ENCODE measurements at regions not wholly inside any gene's neighbourhood (a gene's known extent, or its start where the extent isn't known, plus 50 kb on each side); places are given as distances from the start of the nearest gene placed in this dataset.
"Not testable (repeated sequence)": the region's sequence is repeated elsewhere in the genome, so short reads cannot be mapped to it uniquely, and the experiment has no call there.

DNA sequence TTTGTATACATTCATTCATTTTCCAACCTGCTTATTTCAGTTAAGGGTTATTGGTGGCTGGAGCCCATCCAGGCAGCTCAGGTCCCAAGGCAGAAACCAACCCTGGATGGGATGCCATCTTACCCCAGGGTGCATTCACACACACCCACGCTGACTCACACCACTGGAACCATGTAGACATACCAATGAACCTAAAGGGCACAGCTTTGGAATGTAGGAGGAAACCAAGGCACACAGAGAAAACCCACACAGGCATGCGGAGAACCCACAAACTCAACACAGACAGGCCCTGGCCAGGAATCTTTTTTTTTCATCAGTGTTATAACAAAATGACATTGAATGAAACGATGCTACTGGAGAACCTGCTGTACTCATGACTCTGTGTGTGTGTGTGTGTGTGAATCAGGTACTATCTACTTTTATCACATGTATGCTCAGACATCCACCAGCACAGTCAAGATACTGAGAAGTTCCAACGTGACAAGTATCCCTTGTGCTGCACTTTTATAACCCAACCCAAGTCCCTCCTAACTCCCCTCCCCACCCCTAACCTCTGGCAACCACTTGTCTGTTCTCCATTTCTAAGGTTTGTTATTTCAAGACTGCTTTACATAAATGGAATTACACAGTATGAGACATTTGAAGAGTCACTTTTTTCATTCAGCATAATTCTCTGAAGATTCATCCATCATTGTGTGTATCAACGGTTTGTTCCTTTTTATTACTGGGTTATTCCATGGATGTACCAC, 286.8 kb upstream of the PLD5 start:
- no peak for DNase-seq

DNA sequence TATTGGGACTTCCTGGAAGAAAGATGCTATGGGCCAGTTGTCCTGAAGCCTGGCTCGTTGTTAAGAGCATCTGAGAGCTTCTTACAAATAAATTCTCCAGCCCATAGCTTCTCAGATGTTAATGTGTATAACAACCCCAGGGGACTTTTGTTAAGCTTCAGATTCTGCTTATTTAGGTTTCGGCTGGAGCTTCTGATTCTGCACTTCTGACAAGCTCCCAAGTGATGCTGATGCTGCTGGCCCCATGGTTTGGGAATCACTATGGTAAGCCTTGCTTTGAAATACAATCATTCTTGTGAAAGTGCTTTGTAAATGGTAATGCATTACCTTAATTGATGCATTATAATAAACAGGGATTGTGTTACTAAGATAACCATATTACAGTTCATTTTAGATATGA, 281.8 kb upstream of the PLD5 start:
- no peak for DNase-seq

- DNase-seq, result not testable (repeated sequence)
These were observed 280.9 kb upstream of the PLD5 start for GRCh38 chr1:242805360-242805759.

- DNase-seq, result no peak
These were observed 278.5 kb upstream of the PLD5 start for GRCh38 chr1:242802973-242803372.

DNA sequence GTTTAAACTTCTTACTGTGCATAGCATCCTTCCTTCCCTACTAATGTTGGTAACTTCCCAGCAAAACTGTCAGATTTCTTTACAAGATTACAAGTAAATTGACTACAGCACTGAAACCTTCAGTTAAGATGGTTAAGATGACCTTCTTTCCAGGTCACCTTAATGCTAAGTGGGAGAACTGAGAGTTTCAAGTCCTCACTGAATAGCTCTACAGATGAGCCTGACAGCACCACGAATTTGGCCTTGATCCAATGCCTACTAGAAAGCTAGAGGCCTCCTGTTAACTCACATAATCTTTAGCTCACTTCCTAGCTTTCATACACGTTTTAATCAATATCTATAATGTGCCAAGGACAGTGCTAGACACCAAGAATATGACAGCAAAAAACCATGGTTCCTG, 276.0 kb upstream of the PLD5 start:
- DNase-seq, result no peak

DNA sequence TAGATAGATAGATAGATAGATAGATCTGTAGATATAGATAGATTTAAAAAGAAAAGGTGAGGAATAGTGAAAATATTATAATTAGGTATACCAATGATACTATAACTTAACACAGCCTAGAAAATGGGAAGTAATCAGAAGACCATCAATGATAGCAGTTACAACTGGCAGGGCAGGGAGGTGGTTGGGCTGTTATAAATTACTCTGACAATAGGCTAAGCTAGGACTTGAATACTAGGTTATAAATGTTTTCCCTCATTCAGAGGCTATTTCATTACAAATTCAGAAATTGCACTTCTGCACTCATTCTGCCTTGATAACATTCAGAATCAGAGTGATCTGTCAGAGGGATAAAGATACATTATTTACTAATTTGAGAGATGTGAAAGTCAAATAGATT, 273.4 kb upstream of the PLD5 start:
- DNase-seq, result no peak

GRCh38 chr1:242788771-242789170, 264.3 kb upstream of the PLD5 start:
- no peak for DNase-seq

- no peak for DNase-seq
These were observed 263.5 kb upstream of the PLD5 start for GRCh38 chr1:242787968-242788367.

DNA sequence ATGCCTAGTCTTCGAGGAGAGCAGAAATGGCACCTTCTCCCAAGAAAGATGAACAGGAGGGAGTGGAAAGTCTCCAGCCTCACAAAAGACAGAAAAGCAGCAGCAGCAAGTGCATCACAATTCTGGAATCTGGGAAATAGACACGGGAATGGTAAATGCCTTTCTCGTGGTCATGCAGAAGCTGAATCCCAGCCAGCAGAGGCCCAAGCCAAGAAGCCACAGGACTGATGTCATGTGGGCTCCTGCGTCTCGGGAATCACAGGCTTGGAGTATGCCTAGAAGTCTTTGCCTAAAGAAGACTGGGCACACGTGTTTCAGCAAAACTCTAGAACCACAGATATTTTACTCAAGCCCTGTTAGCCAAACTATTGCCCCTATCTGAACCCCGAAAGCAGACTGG, 260.3 kb upstream of the PLD5 start:
- DNase-seq, result no peak

GRCh38 chr1:242784084-242784483, 259.6 kb upstream of the PLD5 start:
- no peak for DNase-seq

- no peak for DNase-seq
These were observed 249.8 kb upstream of the PLD5 start for GRCh38 chr1:242774256-242774655.

DNA sequence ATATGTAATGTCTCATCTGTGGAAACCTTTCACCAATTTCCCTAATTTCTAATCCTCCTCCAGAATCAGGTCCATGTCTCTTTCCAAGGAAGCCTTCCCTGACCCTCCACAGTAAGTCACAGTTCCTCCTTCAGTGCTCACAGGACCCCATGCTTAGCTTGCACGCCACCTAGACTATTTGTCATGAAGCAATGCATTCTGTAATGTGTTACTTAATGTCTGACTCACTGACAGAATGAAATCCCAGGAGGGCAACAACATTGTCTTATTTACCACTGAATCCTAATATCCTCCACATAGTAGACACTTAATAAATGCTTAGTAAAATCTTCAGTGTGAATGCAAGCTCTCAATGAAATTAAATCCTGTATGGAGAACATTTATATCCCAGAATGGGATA, 245.9 kb upstream of the PLD5 start:
- DNase-seq, result no peak

GRCh38 chr1:242764161-242764560, 239.7 kb upstream of the PLD5 start:
- DNase-seq, result no peak

DNA sequence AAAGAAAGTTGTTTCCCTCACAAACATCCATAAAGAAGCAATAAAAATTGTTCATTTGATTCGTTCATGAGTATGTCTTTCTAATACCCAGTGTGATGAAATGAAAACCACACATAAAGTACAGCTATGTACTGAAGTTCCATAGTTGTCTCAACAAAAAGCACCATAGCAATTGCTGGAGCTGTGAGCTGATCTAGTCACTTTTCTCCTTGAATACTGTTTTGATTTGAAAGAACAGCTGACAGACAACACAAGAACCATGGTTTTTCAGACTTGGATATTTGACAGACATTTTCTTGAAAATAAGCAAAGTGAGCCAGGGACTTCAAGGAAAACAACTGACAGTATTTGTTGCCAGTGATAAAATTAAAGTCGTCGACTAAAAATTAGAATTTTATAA, 237.1 kb upstream of the PLD5 start:
- DNase-seq, result no peak

- no peak for DNase-seq
These were observed 230.4 kb upstream of the PLD5 start for GRCh38 chr1:242754926-242755325.

DNA sequence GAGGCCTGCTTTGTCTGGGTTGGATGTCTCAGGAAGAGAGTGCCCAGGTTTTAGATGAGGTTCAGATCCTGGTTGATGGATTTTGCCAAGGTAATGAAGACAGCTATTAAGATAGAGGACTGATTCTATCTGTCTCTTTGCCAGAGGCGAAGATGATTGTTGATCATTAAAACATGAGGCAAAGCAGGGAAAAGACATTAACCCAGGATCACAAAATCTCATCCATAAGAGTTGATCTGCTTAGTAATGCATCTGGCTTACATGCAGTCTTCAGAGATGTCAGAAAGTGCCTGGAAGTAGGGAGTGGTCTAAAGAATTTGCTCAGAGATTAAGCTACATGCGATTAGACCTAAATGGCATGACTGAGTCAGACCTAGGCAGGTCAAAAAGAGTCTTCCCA, 229.6 kb upstream of the PLD5 start:
- DNase-seq, result no peak

DNA sequence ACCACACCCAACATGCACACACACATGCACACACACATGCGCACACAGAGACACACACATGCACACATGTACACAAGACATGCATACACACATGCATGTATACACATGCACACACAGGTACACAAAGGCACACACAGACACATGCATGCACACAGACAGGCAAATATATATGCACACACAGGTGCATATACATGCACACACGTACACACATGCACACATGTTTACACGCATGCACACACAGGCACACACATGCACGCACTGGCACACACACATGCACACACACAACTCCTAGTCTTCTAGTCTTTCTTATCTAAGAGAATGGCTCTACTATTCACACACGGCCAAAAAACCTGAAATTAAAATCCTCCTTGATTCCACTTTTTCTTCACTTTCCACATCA, 222.7 kb upstream of the PLD5 start:
- no peak for DNase-seq

DNA sequence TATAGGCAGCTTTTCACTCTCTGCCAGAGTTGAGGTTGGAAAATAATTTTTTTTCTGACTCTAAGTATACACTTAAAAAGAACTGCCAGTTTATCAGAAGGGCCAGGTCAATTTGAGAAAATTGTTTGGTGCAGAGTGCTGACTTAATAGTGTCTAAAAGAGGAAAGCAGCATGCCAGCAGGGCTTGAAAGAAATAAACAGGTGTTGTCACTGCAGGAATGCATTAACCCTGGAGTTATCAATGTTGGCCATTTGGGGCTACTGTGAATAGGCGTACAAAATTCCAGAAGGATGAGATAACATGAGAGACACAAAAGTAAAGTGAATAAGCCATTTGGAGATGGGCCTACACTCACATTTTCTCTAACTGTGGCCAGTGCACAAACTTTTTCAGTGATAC, 220.6 kb upstream of the PLD5 start:
- DNase-seq, result no peak

- DNase-seq, result no peak
These were observed 219.7 kb upstream of the PLD5 start for GRCh38 chr1:242743983-242744780.

DNA sequence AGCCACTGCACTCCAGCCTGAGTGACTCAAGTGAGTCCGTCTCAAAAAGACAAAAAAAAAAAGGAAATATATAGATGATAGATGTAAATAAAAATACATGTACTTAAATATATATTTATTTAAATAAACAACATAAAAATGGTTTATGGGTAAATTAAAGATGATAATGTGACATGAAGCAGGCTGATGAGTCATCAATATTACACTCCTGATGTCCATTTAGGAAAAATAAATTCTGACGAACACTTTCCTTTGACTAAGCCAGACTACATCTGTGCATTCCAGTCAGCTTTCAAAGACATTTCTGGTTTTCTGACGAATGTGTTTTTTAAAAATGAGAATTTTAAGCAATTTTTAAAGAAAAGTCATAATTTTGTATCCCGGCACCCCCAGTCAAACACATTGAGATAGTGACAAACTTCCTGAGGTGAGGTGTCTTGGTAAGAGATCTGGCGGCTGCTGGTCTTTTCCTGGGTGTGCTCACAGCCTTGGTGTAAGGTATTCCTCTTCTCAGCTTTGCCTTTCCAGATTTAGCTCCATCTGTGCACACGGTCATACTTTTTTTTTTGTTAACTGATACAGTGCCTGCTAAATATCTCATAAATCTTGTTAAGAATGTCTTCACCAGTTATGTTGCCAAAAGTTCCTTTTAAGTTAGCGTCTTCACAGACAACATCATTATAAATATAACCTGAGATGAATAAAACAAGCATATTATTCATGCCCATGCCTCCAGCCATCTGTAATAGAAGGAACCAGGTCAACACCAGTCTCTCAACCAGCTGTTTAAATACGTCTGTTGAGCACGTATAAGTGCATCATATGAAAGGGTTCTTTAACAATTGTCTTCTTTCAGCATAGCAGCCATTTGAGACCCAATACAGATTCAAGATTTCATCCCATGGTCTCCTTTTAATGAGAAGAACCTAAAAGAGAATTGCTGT, 214.5 kb upstream of the PLD5 start:
- no peak for DNase-seq

DNA sequence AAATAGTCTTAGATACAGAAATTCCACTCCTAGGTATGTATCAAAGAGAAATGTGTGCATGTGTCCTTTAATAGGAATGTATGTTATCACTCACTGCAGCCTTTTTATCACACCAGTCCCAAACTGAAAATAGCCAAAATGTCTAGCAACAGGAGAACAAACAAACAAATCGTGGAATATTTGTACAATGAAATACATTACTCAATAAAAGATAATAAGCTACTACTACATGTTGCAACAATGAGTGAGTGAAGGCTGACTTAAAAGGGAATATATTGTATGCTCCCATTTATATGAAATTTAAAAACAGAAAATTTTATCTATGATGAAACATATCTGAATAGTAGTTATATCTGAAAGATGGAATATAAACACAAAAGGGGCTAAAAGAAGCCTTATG, 212.1 kb upstream of the PLD5 start:
- DNase-seq, result no peak

- DNase-seq, result no peak
These were observed 210.8 kb upstream of the PLD5 start for GRCh38 chr1:242735323-242735722.

- DNase-seq, result no peak
These were observed 206.9 kb upstream of the PLD5 start for GRCh38 chr1:242731446-242731845.

Measured in Kasumi-1 (cell line).